ENCODE measurements at regions not wholly inside any gene's neighbourhood (a gene's known extent, or its start where the extent isn't known, plus 50 kb on each side); places are given as distances from the start of the nearest gene placed in this dataset.

GRCh38 chr2:145257931-145258330, 738.0 kb upstream of the ZEB2 start (continued):
- TF ChIP-seq, protein P1, sequence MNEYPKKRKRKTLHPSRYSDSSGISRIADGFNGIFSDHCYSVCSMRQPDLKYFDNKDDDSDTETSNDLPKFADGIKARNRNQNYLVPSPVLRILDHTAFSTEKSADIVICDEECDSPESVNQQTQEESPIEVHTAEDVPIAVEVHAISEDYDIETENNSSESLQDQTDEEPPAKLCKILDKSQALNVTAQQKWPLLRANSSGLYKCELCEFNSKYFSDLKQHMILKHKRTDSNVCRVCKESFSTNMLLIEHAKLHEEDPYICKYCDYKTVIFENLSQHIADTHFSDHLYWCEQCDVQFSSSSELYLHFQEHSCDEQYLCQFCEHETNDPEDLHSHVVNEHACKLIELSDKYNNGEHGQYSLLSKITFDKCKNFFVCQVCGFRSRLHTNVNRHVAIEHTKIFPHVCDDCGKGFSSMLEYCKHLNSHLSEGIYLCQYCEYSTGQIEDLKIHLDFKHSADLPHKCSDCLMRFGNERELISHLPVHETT (tag by site-specific recombination; IDR thresholded peaks at IDR 0.05), result no peak
- no peak for TF ChIP-seq ZBTB21 (tag by site-specific recombination; IDR thresholded peaks at IDR 0.05)

DNA sequence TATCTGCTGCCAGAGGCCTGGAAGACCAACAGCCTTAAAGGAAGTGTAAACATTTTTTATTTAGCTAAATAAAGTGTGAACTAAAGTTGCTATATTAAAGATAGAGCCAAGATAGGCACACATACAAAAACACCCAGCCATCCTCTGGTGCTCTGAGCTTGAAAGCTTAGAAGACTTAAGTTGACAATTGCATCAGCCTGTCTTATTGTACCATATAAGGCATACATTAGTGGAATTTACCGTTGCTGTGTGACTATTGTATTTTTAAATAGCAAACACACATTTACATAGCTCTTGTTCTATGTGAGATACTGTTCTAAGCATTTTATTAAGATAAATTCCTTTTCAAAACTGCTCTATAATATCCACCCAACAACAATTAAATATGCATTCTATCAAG, 736.6 kb upstream of the ZEB2 start:
- H3K4me3 ChIP-seq (ENCODE audit: low read depth, low read length), result no peak overlapping the region
- H3K27ac ChIP-seq (ENCODE audit: extremely low read depth, low read depth, low read length), result no peak overlapping the region
- TF ChIP-seq HOXA7 (CRISPR knock-in tag; IDR thresholded peaks at IDR 0.05; ENCODE audit: borderline replicate concordance), result no peak
- TF ChIP-seq ZSCAN16 (tag by site-specific recombination; IDR thresholded peaks at IDR 0.05), result no peak
- TF ChIP-seq ZNF830 (tag by site-specific recombination; IDR thresholded peaks at IDR 0.05; ENCODE audit: low read depth), result no peak
- TF ChIP-seq WT1 (tag by site-specific recombination; IDR thresholded peaks at IDR 0.05), result no peak
- TF ChIP-seq YY1 (tag by site-specific recombination; IDR thresholded peaks at IDR 0.05), result no peak
- no peak for TF ChIP-seq ZNF48 (tag by site-specific recombination; IDR thresholded peaks at IDR 0.05)
- TF ChIP-seq ZNF155 (tag by site-specific recombination; IDR thresholded peaks at IDR 0.05), result no peak
- CTCF ChIA-PET, result interaction anchor here (0.6 kb wide), 2 partner anchors 67 to 82 kb away, joined by 3 to 5 read pairs; no protein-coding TSS in a partner anchor
- H3K9me3 ChIP-seq (ENCODE audit: control insufficient read depth, insufficient read depth, low read depth, low read length), result no peaks in the 10 kb centered on the region
- POLR2A ChIA-PET, result no interaction called here
- no peaks in the 10 kb centered on the region for H3K36me3 ChIP-seq (ENCODE audit: control insufficient read depth in 2 of 2, insufficient read depth in 1 of 2, low read length in 2 of 2)
- H3K4me1 ChIP-seq (ENCODE audit: control insufficient read depth, insufficient read depth, low read length), result no peaks in the 10 kb centered on the region

- TF ChIP-seq HOXC10 (CRISPR knock-in tag; IDR thresholded peaks at IDR 0.05) (no peak), ZNF266 (tag by site-specific recombination; IDR thresholded peaks at IDR 0.05; ENCODE audit: low read depth) (no peak), ZNF777 (tag by site-specific recombination; IDR thresholded peaks at IDR 0.05; ENCODE audit: borderline replicate concordance) (no peak), KLF7 (tag by site-specific recombination; IDR thresholded peaks at IDR 0.05; ENCODE audit: borderline replicate concordance) (no peak), HOXD13 (CRISPR knock-in tag; IDR thresholded peaks at IDR 0.05; ENCODE audit: borderline replicate concordance) (no peak)
Measured at GRCh38 chr2:145254291-145254690, 734.4 kb upstream of the ZEB2 start.

DNA sequence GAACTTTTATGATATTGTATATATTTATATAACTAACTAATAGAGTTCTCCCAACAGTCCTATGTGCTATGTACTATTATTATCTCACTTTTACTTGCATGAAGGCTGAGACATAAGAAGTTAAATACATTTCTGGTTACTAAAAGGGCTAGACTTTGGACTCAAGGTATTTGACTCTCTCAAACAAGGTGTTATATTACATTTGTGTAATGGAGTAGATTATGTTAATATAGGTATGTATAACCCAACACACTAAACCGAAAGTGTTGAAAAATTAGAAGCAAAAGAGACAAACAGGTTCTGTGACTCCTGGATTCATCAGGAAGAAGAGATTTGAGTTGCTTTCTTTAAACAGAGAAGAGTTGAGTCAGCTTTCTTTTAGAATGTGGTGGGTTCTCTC, 733.6 kb upstream of the ZEB2 start:
- H3K9me3 ChIP-seq (ENCODE audit: control insufficient read depth, insufficient read depth, low read depth, low read length), result no peaks in the 10 kb centered on the region
- TF ChIP-seq WT1 (tag by site-specific recombination; IDR thresholded peaks at IDR 0.05) (no peak), ZFP37 (tag by site-specific recombination; IDR thresholded peaks at IDR 0.05) (no peak), ZNF544 (tag by site-specific recombination; IDR thresholded peaks at IDR 0.05) (no peak), ZNF114 (tag by site-specific recombination; IDR thresholded peaks at IDR 0.05) (no peak), HOXC10 (CRISPR knock-in tag; IDR thresholded peaks at IDR 0.05) (no peak), ZSCAN4 (tag by site-specific recombination; IDR thresholded peaks at IDR 0.05) (no peak), GLI4 (tag by site-specific recombination; IDR thresholded peaks at IDR 0.05) (no peak), MZF1 (tag by site-specific recombination; IDR thresholded peaks at IDR 0.05; ENCODE audit: borderline replicate concordance) (no peak), ZNF433 (tag by site-specific recombination; IDR thresholded peaks at IDR 0.05; ENCODE audit: low read depth) (no peak), GLIS1 (tag by site-specific recombination; IDR thresholded peaks at IDR 0.05) (no peak), ZNF221 (tag by site-specific recombination; IDR thresholded peaks at IDR 0.05; ENCODE audit: borderline replicate concordance) (no peak)
- TF ChIP-seq, protein P2, sequence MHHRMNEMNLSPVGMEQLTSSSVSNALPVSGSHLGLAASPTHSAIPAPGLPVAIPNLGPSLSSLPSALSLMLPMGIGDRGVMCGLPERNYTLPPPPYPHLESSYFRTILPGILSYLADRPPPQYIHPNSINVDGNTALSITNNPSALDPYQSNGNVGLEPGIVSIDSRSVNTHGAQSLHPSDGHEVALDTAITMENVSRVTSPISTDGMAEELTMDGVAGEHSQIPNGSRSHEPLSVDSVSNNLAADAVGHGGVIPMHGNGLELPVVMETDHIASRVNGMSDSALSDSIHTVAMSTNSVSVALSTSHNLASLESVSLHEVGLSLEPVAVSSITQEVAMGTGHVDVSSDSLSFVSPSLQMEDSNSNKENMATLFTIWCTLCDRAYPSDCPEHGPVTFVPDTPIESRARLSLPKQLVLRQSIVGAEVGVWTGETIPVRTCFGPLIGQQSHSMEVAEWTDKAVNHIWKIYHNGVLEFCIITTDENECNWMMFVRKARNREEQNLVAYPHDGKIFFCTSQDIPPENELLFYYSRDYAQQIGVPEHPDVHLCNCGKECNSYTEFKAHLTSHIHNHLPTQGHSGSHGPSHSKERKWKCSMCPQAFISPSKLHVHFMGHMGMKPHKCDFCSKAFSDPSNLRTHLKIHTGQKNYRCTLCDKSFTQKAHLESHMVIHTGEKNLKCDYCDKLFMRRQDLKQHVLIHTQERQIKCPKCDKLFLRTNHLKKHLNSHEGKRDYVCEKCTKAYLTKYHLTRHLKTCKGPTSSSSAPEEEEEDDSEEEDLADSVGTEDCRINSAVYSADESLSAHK (tag by site-specific recombination; IDR thresholded peaks at IDR 0.05), result no peak
- TF ChIP-seq, protein P3, sequence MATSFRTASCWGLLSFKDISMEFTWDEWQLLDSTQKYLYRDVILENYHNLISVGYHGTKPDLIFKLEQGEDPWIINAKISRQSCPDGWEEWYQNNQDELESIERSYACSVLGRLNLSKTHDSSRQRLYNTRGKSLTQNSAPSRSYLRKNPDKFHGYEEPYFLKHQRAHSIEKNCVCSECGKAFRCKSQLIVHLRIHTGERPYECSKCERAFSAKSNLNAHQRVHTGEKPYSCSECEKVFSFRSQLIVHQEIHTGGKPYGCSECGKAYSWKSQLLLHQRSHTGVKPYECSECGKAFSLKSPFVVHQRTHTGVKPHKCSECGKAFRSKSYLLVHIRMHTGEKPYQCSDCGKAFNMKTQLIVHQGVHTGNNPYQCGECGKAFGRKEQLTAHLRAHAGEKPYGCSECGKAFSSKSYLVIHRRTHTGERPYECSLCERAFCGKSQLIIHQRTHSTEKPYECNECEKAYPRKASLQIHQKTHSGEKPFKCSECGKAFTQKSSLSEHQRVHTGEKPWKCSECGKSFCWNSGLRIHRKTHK (tag by site-specific recombination; IDR thresholded peaks at IDR 0.05), result no peak
- no peaks in the 10 kb centered on the region for H3K36me3 ChIP-seq (ENCODE audit: control insufficient read depth in 2 of 2, insufficient read depth in 1 of 2, low read length in 2 of 2)
- CTCF ChIA-PET, result no interaction called here
- no peaks in the 10 kb centered on the region for H3K4me1 ChIP-seq (ENCODE audit: control insufficient read depth, insufficient read depth, low read length)
- no peak overlapping the region for H3K27ac ChIP-seq (ENCODE audit: extremely low read depth, low read depth, low read length)
- no peak overlapping the region for H3K4me3 ChIP-seq (ENCODE audit: low read depth, low read length)
- POLR2A ChIA-PET, result no interaction called here

More at GRCh38 chr2:145254291-145254690, 734.4 kb upstream of the ZEB2 start:
- Histone ChIP-seq H3K4me1 (ENCODE audit: control insufficient read depth, insufficient read depth, low read length) (no peaks in the 10 kb centered on the region), H3K36me3 (ENCODE audit: control insufficient read depth in 2 of 2, insufficient read depth in 1 of 2, low read length in 2 of 2) (no peaks in the 10 kb centered on the region), H3K27ac (ENCODE audit: extremely low read depth, low read depth, low read length) (no peak overlapping the region), H3K4me3 (ENCODE audit: low read depth, low read length) (no peak overlapping the region), H3K9me3 (ENCODE audit: control insufficient read depth, insufficient read depth, low read depth, low read length) (no peaks in the 10 kb centered on the region)
- ChIA-PET CTCF (interaction anchor here (0.7 kb wide), 1 partner anchor 23 kb away, joined by 3 read pairs; no protein-coding TSS in a partner anchor), POLR2A (no interaction called here)

Data from HEK293 (cell line).